Gastrocnemius medialis (tissue), 4 donors: ENCODE measurements at regions not wholly inside any gene's neighbourhood (a gene's known extent, or its start where the extent isn't known, plus 50 kb on each side); places are given as distances from the start of the nearest gene placed in this dataset.

Source experiments
- CTCF ChIP-seq, 5 experiments: fragments of 450-650 bp in 3 of 5; fragments of 200-600 bp in 2 of 5; sonication (generic) in 2 of 5; IDR thresholded peaks in 4 of 5; conservative IDR thresholded peaks in 1 of 5; 1 replicate in 4 of 5; 2 replicates in 1 of 5; pipeline ENCODE4 v1.5.1; 2016 to 2019; ENCODE audit warnings: antibody characterized with exemption in 5 of 5, mild to moderate bottlenecking in 3 of 5, moderate library complexity in 3 of 5
- POLR2A ChIP-seq, 2 donors: fragments of 450-650 bp; IDR thresholded peaks; one replicate each; pipeline ENCODE4 v1.6.1; 2017; ENCODE audit warnings: antibody characterized with exemption in 2 of 2, mild to moderate bottlenecking in 2 of 2, moderate library complexity in 2 of 2

- TF ChIP-seq CTCF (IDR thresholded peaks at IDR 0.05 in 4 of 5, conservative IDR thresholded peaks at IDR 0.05 in 1 of 5) (no peak), POLR2A (IDR thresholded peaks at IDR 0.05) (no peak)
These were observed 1135.8 kb downstream of the BCL11B start for GRCh38 chr14:98136012-98136789.
